Duodenal mucosa (tissue), 2 donors: ENCODE measurements at regions not wholly inside any gene's neighbourhood (a gene's known extent, or its start where the extent isn't known, plus 50 kb on each side); places are given as distances from the start of the nearest gene placed in this dataset.

Experiments
- H3K27ac ChIP-seq: one replicate; pipeline ENCODE4 v1.7.0; 2013; ENCODE audit warnings: low read depth, low read length
- H3K27me3 ChIP-seq, 2 donors: one replicate each; pipeline ENCODE4 v1.7.0; 2013; ENCODE audit warnings: low read length in 2 of 2, control low read depth in 1 of 2; ENCODE audit not compliant: insufficient read depth in 2 of 2, control insufficient read depth in 1 of 2
- H3K36me3 ChIP-seq, 2 donors: one replicate each; pipeline ENCODE4 v1.7.0; 2013; ENCODE audit warnings: low read length in 2 of 2, control low read depth in 1 of 2; ENCODE audit not compliant: insufficient read depth in 2 of 2, control insufficient read depth in 1 of 2
- H3K4me1 ChIP-seq, 2 donors: one replicate each; pipeline ENCODE4 v1.7.0; 2013; ENCODE audit warnings: low read length in 2 of 2, control low read depth in 1 of 2; ENCODE audit not compliant: insufficient read depth in 2 of 2, control insufficient read depth in 1 of 2
- H3K4me3 ChIP-seq, 2 donors: one replicate each; pipeline ENCODE4 v1.7.0; 2013; ENCODE audit warnings: low read length in 2 of 2, low read depth in 1 of 2
- H3K9ac ChIP-seq, 2 donors: one replicate each; pipeline ENCODE4 v1.7.0; 2013; ENCODE audit warnings: low read length in 2 of 2, low read depth in 1 of 2
- H3K9me3 ChIP-seq, 2 donors: one replicate each; pipeline ENCODE4 v1.7.0; 2013; ENCODE audit warnings: low read length in 2 of 2, control low read depth in 1 of 2; ENCODE audit not compliant: control insufficient read depth in 1 of 2

- H3K27ac ChIP-seq, result no peak overlapping the region
- no peaks in the 10 kb centered on the region for H3K9me3 ChIP-seq
- H3K9ac ChIP-seq, result no peak overlapping the region
- no peak overlapping the region for H3K4me3 ChIP-seq
- H3K27me3 ChIP-seq, result peaks cover 0 to 4% of the 10 kb centered on the region in 2 donors
- no peaks in the 10 kb centered on the region for H3K4me1 ChIP-seq
- no peaks in the 10 kb centered on the region for H3K36me3 ChIP-seq
Measured at GRCh38 chr12:98294051-98294805, 221.2 kb upstream of the TMPO start.

GRCh38 chr12:98295681-98296080, 219.7 kb upstream of the TMPO start:
- Histone ChIP-seq H3K27me3 (peaks cover 0 to 4% of the 10 kb centered on the region in 2 donors), H3K9me3 (no peaks in the 10 kb centered on the region), H3K36me3 (no peaks in the 10 kb centered on the region), H3K27ac (no peak overlapping the region), H3K4me3 (no peak overlapping the region), H3K9ac (no peak overlapping the region), H3K4me1 (no peaks in the 10 kb centered on the region)

GRCh38 chr12:98296462-98297079, 218.8 kb upstream of the TMPO start:
- Histone ChIP-seq H3K27me3 (peaks cover 0 to 3% of the 10 kb centered on the region in 2 donors), H3K36me3 (no peaks in the 10 kb centered on the region), H3K4me1 (no peaks in the 10 kb centered on the region), H3K9ac (no peak overlapping the region), H3K4me3 (no peak overlapping the region), H3K9me3 (no peaks in the 10 kb centered on the region), H3K27ac (no peak overlapping the region)

- H3K9me3 ChIP-seq, result no peaks in the 10 kb centered on the region
- H3K36me3 ChIP-seq, result no peaks in the 10 kb centered on the region
- H3K4me1 ChIP-seq, result no peaks in the 10 kb centered on the region
- H3K9ac ChIP-seq, result no peak overlapping the region
- no peak overlapping the region for H3K4me3 ChIP-seq
- no peaks in the 10 kb centered on the region for H3K27me3 ChIP-seq
- H3K27ac ChIP-seq, result no peak overlapping the region
Measured at GRCh38 chr12:98297538-98297937, 217.9 kb upstream of the TMPO start.

GRCh38 chr12:98308141-98308540, 207.2 kb upstream of the TMPO start:
- no peak overlapping the region for H3K27ac ChIP-seq
- H3K4me1 ChIP-seq, result no peaks in the 10 kb centered on the region
- no peaks in the 10 kb centered on the region for H3K9me3 ChIP-seq
- H3K4me3 ChIP-seq, result no peak overlapping the region
- no peaks in the 10 kb centered on the region for H3K27me3 ChIP-seq
- no peaks in the 10 kb centered on the region for H3K36me3 ChIP-seq
- H3K9ac ChIP-seq, result no peak overlapping the region

DNA sequence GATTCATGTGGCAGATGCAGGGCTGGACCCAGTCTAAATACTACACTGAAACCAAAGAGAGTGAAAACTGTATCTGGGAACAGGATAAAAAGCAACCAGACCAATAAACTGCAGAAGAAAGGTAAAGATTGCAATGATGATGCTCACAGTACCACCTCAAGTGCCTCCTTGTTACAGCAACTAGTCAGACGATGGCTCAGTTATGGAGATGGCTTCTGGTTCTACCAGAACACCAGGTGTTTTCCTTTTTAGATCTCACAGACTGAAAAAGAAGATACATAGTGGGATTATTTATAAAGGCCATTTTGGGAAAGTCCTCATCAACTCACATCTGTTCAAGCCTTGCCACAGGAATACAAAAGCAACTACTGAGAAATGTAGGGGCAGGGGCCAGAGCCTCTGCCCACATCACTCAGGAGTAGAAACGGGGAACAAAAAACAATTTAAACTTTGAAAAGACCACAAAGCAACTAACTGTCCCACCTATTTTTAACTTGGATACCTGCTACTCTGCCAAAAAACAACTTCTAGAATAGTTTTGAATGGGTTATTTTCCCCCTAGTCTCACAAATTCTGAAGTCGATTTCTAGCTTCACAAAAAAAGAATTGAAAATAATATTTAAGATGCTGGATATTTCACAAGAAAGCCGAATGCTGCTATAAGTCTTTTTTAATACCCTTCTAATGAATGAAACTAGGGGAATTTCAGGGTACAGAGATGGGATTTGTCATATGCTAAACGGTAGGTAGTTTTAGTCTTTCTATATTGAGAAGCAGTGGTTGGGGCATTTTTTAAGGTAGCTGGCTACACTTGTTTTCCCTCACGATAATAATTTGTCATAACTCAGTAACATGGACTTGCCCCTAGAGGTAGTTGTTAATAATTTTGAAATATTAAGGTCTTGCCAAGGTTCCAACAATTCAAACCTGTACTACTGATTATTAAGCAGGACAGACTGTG, 197.2 kb upstream of the TMPO start:
- Histone ChIP-seq H3K36me3 (no peaks in the 10 kb centered on the region), H3K9me3 (no peaks in the 10 kb centered on the region), H3K4me3 (no peak overlapping the region), H3K27ac (no peak overlapping the region), H3K9ac (no peak overlapping the region), H3K4me1 (no peaks in the 10 kb centered on the region), H3K27me3 (no peaks in the 10 kb centered on the region)

GRCh38 chr12:98319716-98320425, 195.5 kb upstream of the TMPO start:
- no peaks in the 10 kb centered on the region for H3K36me3 ChIP-seq
- no peaks in the 10 kb centered on the region for H3K4me1 ChIP-seq
- no peaks in the 10 kb centered on the region for H3K27me3 ChIP-seq
- H3K4me3 ChIP-seq, result no peak overlapping the region
- H3K27ac ChIP-seq, result no peak overlapping the region
- no peak overlapping the region for H3K9ac ChIP-seq
- H3K9me3 ChIP-seq, result no peaks in the 10 kb centered on the region

GRCh38 chr12:98325003-98325402, 190.4 kb upstream of the TMPO start:
- Histone ChIP-seq H3K4me3 (no peak overlapping the region), H3K9ac (no peak overlapping the region), H3K27ac (no peak overlapping the region), H3K4me1 (no peaks in the 10 kb centered on the region), H3K36me3 (no peaks in the 10 kb centered on the region), H3K9me3 (no peaks in the 10 kb centered on the region), H3K27me3 (no peaks in the 10 kb centered on the region)

- Histone ChIP-seq H3K9me3 (no peaks in the 10 kb centered on the region), H3K27me3 (no peaks in the 10 kb centered on the region), H3K36me3 (no peaks in the 10 kb centered on the region), H3K9ac (no peak overlapping the region), H3K27ac (no peak overlapping the region), H3K4me1 (no peaks in the 10 kb centered on the region), H3K4me3 (no peak overlapping the region)
Measured at GRCh38 chr12:98328467-98328866, 186.9 kb upstream of the TMPO start.
